C1 segment of cervical spinal cord (tissue), 14 donors: ENCODE measurements at regions not wholly inside any gene's neighbourhood (a gene's known extent, or its start where the extent isn't known, plus 50 kb on each side); places are given as distances from the start of the nearest gene placed in this dataset.

Experiments
- DNase-seq, 14 donors: peaks; one replicate each; lab custom pipeline; 2025; lab: John Stamatoyannopoulos, UW

GRCh38 chr17:12290207-12290606 is 269.5 kb downstream of the MAP2K4 start:
- no peak for DNase-seq

GRCh38 chr17:12296209-12296625 is 275.5 kb downstream of the MAP2K4 start:
- peak in 1 of 14 donors; percentile 8 for DNase-seq

GRCh38 chr17:12301551-12301950 is 280.9 kb downstream of the MAP2K4 start:
- no peak for DNase-seq

- no peak for DNase-seq
Measured at GRCh38 chr17:12302711-12303110, 282.0 kb downstream of the MAP2K4 start.

- DNase-seq: no peak
Measured at GRCh38 chr17:12310811-12311210, 290.1 kb downstream of the MAP2K4 start.

- no peak for DNase-seq
Measured at GRCh38 chr17:12312692-12313091, 292.0 kb downstream of the MAP2K4 start.

GRCh38 chr17:12313786-12314185 is 293.1 kb downstream of the MAP2K4 start:
- DNase-seq: no peak

GRCh38 chr17:12316021-12316420 is 295.3 kb downstream of the MAP2K4 start:
- no peak for DNase-seq

- no peak for DNase-seq
Measured at GRCh38 chr17:12318571-12319266, 298.0 kb downstream of the MAP2K4 start.

GRCh38 chr17:12320286-12320685 is 299.6 kb downstream of the MAP2K4 start:
- DNase-seq: no peak

GRCh38 chr17:12328204-12328603 is 307.5 kb downstream of the MAP2K4 start:
- no peak for DNase-seq

GRCh38 chr17:12330456-12330855 is 309.8 kb downstream of the MAP2K4 start:
- no peak for DNase-seq

GRCh38 chr17:12341328-12341727 is 320.7 kb downstream of the MAP2K4 start:
- DNase-seq: no peak

- DNase-seq: no peak
Measured at GRCh38 chr17:12342161-12342560, 321.5 kb downstream of the MAP2K4 start.

GRCh38 chr17:12342609-12343435 is 322.1 kb downstream of the MAP2K4 start:
- no peak for DNase-seq

- DNase-seq: no peak
Measured at GRCh38 chr17:12348476-12348875, 317.2 kb upstream of the MYOCD start.

- DNase-seq: no peak
Measured at GRCh38 chr17:12349297-12349696, 316.4 kb upstream of the MYOCD start.

- DNase-seq: no peak
Measured at GRCh38 chr17:12352127-12352526, 313.6 kb upstream of the MYOCD start.

GRCh38 chr17:12357600-12357999 is 308.1 kb upstream of the MYOCD start:
- DNase-seq: no peak

- no peak for DNase-seq
Measured at GRCh38 chr17:12358477-12358876, 307.2 kb upstream of the MYOCD start.

- DNase-seq: no peak
Measured at GRCh38 chr17:12362853-12363455, 302.7 kb upstream of the MYOCD start.

- no peak for DNase-seq
Measured at GRCh38 chr17:12365805-12366204, 299.9 kb upstream of the MYOCD start.

- DNase-seq: no peak
Measured at GRCh38 chr17:12369065-12369464, 296.6 kb upstream of the MYOCD start.
